ENCODE measurements at regions not wholly inside any gene's neighbourhood (a gene's known extent, or its start where the extent isn't known, plus 50 kb on each side); places are given as distances from the start of the nearest gene placed in this dataset.
"Not testable (repeated sequence)": the region's sequence is repeated elsewhere in the genome, so short reads cannot be mapped to it uniquely, and the experiment has no call there.

DNA sequence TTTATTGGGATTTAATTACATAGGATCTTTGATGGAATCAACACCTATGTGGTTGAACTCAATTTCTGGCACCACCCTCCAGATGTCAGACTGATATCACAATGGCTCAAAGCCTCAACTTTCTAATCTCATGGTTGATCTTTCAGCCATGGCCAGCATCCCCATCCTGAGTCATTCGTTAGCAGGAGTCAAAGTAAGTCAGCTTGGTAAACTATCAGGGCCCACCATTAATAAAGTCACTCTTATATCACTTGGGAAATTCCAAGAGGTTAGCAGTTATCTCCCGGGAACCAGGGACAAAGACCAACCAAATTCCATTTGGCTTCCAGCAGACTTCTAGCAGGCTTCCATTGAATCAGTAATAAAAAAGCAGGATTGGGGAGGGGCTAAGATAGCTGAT, 50.7 kb upstream of the TNFSF4 start:
- DNase-seq (ENCODE audit: insufficient read length, low spot score) = no peak
- TF ChIP-seq, protein P1, sequence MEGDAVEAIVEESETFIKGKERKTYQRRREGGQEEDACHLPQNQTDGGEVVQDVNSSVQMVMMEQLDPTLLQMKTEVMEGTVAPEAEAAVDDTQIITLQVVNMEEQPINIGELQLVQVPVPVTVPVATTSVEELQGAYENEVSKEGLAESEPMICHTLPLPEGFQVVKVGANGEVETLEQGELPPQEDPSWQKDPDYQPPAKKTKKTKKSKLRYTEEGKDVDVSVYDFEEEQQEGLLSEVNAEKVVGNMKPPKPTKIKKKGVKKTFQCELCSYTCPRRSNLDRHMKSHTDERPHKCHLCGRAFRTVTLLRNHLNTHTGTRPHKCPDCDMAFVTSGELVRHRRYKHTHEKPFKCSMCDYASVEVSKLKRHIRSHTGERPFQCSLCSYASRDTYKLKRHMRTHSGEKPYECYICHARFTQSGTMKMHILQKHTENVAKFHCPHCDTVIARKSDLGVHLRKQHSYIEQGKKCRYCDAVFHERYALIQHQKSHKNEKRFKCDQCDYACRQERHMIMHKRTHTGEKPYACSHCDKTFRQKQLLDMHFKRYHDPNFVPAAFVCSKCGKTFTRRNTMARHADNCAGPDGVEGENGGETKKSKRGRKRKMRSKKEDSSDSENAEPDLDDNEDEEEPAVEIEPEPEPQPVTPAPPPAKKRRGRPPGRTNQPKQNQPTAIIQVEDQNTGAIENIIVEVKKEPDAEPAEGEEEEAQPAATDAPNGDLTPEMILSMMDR (IDR thresholded peaks at IDR 0.05; ENCODE audit: insufficient read depth, missing control alignments) = no peak
- no peak for FAIRE-seq

DNA sequence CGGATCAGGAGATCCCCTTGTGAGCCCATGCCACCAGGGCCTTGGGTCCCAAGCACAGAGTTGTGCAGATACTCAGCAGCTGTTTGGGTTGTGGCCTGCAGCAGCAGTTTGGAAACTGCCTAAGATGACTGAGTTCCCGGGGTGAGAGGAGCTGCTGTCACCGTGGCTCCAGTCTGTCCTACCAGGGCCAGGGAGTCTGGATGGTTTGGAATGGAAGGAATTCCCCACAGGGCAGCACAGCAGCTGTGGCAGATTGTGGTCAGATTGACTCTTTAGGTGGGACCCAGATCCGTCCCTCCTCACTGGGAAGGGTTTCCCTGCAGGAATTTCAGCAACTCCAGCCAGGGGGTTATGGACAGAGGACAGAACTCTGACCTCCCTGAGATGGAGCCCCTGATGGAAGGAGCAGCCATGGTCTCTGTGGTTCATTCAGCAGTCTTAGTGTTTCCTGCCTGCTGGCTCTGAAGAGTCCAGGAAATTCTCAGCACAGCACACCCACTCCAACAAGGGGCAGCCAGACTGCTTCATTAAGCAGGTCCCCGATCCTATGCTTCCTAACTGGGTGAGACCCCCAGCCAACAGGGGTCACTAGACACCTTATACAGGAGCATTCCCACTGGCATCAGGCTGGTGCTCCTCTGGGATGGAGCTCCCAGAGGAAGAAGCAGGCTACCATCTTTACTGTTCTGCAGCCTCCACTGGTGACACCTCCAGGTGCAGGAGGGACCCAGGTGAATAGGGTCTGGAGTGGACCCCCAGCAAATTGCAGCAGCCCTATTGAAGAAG, 51.5 kb upstream of the TNFSF4 start:
- TF ChIP-seq, protein P1 (IDR thresholded peaks at IDR 0.05; ENCODE audit: insufficient read depth, missing control alignments) = no peak
- DNase-seq (ENCODE audit: insufficient read length, low spot score) (no peak), FAIRE-seq (no peak)

DNA sequence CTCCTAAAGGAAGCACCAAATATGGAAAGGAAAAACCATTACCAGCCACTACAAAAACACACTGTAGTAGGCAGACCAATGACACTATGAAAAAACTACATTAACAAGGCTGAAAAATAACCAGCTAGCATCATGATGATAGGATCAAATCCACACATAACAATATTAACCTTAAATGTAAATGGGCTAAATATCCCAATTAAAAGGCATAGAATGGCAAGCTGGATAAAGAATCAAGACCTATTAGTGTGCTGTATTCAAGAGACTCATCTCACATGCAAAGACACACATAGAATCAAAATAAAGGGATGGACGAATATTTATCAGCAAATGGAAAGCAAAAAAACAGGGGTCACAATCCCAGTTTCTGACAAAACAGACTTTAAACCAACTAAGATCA, 53.2 kb upstream of the TNFSF4 start:
- not testable (repeated sequence) for FAIRE-seq; DNase-seq (ENCODE audit: insufficient read length, low spot score)

DNA sequence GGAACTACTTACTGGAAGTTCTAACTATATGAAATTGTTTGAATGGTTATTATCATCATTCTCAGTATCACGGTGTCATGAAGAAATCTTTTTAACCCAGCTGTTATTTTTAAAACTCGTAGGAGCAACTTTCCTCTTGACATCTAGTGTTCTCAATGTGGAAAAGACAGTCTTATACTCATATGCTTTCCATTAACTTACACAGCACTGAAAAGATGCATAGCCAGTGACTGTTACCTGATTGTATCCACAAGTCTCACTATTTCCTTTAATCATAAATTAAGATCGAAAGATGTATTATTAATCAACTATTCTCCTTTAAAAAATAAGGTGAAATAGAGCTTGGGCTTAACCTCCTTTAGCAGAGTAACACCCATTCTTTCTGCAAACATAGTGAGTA, 59.7 kb upstream of the TNFSF4 start:
- TF ChIP-seq, protein P1 (IDR thresholded peaks at IDR 0.05; ENCODE audit: insufficient read depth, missing control alignments) = no peak
- DNase-seq (ENCODE audit: insufficient read length, low spot score) = no peak
- FAIRE-seq = no peak

DNA sequence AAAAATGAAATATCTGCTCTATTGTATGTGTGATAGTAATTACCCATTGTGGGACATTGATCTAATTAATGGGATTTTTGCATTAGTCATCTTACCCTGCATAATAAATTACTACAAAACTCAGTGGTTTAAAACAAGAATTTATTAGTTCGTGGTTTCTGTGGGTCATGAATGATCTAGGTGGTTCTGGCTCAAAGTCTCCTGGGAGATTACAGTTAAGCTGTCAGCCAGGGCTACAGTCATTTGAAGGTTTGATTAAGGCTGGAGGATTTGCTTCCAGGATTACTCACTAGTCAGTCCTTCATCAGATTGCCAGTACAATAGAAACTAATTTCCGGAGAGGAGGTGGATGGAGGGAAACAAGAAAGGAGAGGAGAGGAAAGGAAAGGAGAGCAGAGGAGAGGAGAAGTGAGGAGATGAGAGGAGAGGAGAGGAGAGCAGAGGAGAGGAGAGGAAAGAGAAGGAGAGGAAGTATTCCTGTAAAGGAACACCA, 60.4 kb upstream of the TNFSF4 start:
- no peak for DNase-seq (ENCODE audit: insufficient read length, low spot score)
- peak; percentile 99 for FAIRE-seq
- TF ChIP-seq, protein P1 (IDR thresholded peaks at IDR 0.05; ENCODE audit: insufficient read depth, missing control alignments) = no peak

DNA sequence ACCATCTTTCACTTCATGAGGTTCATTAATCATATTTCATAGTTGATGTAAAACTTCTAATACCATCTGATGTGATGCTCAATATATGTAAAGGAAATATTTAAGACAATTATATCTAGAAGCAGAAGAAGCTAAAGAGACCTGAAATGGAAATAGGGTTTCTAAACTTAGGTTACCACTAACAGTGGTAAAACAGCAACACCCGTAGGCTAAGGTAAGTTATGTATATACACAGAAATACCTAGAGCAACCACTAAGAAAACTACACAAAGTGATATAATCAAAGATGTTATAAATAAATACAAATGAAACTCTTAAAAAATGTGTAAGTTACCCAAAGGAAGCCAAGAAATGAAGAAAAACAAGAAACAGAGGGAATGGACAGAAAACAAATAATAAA, 61.1 kb upstream of the TNFSF4 start:
- DNase-seq (ENCODE audit: insufficient read length, low spot score) = no peak
- FAIRE-seq = no peak
- TF ChIP-seq, protein P1 (IDR thresholded peaks at IDR 0.05; ENCODE audit: insufficient read depth, missing control alignments) = no peak

DNA sequence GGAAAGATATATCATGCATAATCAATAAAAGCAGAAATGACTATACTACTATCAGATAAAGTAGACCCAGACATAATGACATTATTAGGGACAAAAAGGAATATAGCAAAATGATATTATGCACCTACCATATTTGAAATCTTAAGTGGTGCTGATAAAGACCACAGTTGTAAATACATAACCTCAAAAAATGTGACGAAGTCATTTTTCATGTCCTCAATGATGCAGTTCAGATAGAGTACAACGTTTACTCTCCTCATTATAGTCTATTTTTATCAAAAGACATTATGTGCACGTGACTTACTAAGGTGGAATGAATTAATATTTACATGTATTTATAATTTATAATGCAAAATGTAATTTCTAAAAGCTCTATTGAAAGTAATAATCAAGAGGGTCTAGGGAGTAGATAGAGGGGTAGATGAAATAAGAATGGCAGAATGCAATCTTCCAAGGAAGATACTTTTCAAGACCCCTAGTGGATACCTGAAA, 61.7 kb upstream of the TNFSF4 start:
- DNase-seq (ENCODE audit: insufficient read length, low spot score) (no peak), FAIRE-seq (peak; percentile 86)
- TF ChIP-seq, protein P1 (IDR thresholded peaks at IDR 0.05; ENCODE audit: insufficient read depth, missing control alignments) = no peak

Data from D721Med (cell line).